ENCODE measurements at regions not wholly inside any gene's neighbourhood (a gene's known extent, or its start where the extent isn't known, plus 50 kb on each side); places are given as distances from the start of the nearest gene placed in this dataset.

- no peak for DNase-seq (ENCODE audit: low read depth)
- H3K4me3 ChIP-seq (ENCODE audit: low read depth, low read length) = no peak overlapping the region
- no peak for TF ChIP-seq CTCF (conservative IDR thresholded peaks at IDR 0.05; ENCODE audit: low read depth, low read length)
Measured at GRCh38 chr16:65453646-65454045, 331.8 kb upstream of the CDH11 start.

GRCh38 chr16:65449526-65449925 is 327.7 kb upstream of the CDH11 start:
- TF ChIP-seq CTCF (conservative IDR thresholded peaks at IDR 0.05; ENCODE audit: low read depth, low read length) = no peak
- DNase-seq (ENCODE audit: low read depth) = no peak
- H3K4me3 ChIP-seq (ENCODE audit: low read depth, low read length) = no peak overlapping the region

- TF ChIP-seq CTCF (conservative IDR thresholded peaks at IDR 0.05; ENCODE audit: low read depth, low read length) = no peak
- no peak for DNase-seq (ENCODE audit: low read depth)
- no peak overlapping the region for H3K4me3 ChIP-seq (ENCODE audit: low read depth, low read length)
Measured at GRCh38 chr16:65446427-65446826, 324.6 kb upstream of the CDH11 start.

GRCh38 chr16:65445313-65446260 is 323.7 kb upstream of the CDH11 start:
- TF ChIP-seq CTCF (conservative IDR thresholded peaks at IDR 0.05; ENCODE audit: low read depth, low read length) = no peak
- no peak overlapping the region for H3K4me3 ChIP-seq (ENCODE audit: low read depth, low read length)
- no peak for DNase-seq (ENCODE audit: low read depth)

- DNase-seq (ENCODE audit: low read depth) = no peak
- no peak overlapping the region for H3K4me3 ChIP-seq (ENCODE audit: low read depth, low read length)
- no peak for TF ChIP-seq CTCF (conservative IDR thresholded peaks at IDR 0.05; ENCODE audit: low read depth, low read length)
Measured at GRCh38 chr16:65441501-65441900, 319.6 kb upstream of the CDH11 start.

GRCh38 chr16:65429504-65430181 is 307.8 kb upstream of the CDH11 start:
- no peak for TF ChIP-seq CTCF (conservative IDR thresholded peaks at IDR 0.05; ENCODE audit: low read depth, low read length)
- no peak for DNase-seq (ENCODE audit: low read depth)
- H3K4me3 ChIP-seq (ENCODE audit: low read depth, low read length) = no peak overlapping the region
